ENCODE measurements at regions not wholly inside any gene's neighbourhood (a gene's known extent, or its start where the extent isn't known, plus 50 kb on each side); places are given as distances from the start of the nearest gene placed in this dataset.

DNA sequence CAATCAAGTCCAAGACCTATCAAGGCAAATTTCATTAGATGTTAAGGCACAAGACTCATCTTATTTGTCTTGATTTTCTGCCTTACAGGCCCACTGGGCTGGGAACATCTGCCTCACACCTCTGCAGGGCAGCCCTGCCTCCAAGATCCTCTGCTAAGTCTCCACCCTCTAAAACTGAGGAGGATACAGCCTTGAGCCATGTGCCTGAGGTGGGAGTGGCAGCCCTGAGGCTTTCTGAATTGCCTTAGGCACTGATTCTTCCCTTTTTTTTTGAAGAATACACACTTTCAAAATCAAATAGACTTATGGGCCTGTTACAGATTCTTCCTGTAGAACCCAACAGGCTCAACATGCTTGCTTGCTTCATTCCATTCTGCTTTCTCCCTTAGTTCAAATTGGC is 544.3 kb upstream of the ADAMTS5 start:
- Histone ChIP-seq H3K9me3 (no peaks in the 10 kb centered on the region), H3K27me3 (replicated peaks; ENCODE audit: insufficient read depth) (no peaks in the 10 kb centered on the region), H3K4me1 (ENCODE audit: control insufficient read depth in 1 of 2, low read depth in 2 of 2) (no peaks in the 10 kb centered on the region), H3K36me3 (no peaks in the 10 kb centered on the region), H3K4me3 (no peak overlapping the region), H3K27ac (no peak overlapping the region)
- DNase-seq (ENCODE audit: low spot score), result no peak
- ATAC-seq (ENCODE audit: insufficient number of reproducible peaks, low FRiP score, low read depth), result no peak
- TF ChIP-seq, protein P1, sequence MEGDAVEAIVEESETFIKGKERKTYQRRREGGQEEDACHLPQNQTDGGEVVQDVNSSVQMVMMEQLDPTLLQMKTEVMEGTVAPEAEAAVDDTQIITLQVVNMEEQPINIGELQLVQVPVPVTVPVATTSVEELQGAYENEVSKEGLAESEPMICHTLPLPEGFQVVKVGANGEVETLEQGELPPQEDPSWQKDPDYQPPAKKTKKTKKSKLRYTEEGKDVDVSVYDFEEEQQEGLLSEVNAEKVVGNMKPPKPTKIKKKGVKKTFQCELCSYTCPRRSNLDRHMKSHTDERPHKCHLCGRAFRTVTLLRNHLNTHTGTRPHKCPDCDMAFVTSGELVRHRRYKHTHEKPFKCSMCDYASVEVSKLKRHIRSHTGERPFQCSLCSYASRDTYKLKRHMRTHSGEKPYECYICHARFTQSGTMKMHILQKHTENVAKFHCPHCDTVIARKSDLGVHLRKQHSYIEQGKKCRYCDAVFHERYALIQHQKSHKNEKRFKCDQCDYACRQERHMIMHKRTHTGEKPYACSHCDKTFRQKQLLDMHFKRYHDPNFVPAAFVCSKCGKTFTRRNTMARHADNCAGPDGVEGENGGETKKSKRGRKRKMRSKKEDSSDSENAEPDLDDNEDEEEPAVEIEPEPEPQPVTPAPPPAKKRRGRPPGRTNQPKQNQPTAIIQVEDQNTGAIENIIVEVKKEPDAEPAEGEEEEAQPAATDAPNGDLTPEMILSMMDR (IDR thresholded peaks at IDR 0.05), result no peak

DNA sequence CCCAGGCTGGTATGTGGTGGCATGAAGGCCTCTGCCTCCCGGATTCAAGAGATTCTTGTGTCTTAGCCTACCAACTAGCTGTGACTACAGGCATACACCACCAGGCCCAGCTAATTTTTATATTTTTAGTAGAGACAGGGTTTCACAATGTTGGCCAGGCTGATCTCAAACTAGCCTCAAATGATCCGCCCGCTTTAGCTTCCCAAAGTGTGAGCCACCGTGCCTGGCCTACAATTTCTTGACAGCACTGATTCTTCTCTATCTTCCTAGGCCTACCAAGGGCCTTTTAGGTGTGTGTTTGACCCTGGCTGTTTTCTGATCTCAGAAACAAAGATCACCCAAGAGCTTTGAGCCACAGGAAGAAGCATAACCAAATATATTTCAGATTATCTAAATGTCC is 540.8 kb upstream of the ADAMTS5 start:
- no peak overlapping the region for H3K27ac ChIP-seq
- TF ChIP-seq, protein P1 (IDR thresholded peaks at IDR 0.05), result no peak

DNA sequence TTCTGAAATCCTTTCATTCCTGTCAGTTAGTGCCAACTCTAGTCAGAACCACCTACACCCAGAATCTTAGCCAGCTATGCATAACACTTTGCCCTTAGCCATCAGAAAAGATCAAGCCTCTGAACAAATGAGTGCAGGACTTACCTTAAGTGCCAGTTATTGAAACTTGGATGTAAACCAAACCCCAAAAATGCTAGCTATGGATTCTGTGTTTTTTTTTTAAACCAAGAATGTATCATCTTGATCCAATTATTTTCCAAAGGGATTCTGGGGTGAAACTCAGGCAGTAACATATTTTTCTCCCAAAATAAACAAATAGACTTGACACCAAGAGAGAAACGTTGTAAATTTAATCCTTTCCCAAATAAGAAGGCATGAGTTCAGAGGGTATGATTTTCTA is 538.6 kb upstream of the ADAMTS5 start:
- Histone ChIP-seq H3K4me1 (ENCODE audit: control insufficient read depth in 1 of 2, low read depth in 2 of 2) (peaks cover 3 to 6% of the 10 kb centered on the region in 2 donors), H3K36me3 (no peaks in the 10 kb centered on the region), H3K27ac (no peak overlapping the region), H3K27me3 (replicated peaks; ENCODE audit: insufficient read depth) (no peaks in the 10 kb centered on the region), H3K4me3 (no peak overlapping the region), H3K9me3 (no peaks in the 10 kb centered on the region)
- TF ChIP-seq, protein P1 (IDR thresholded peaks at IDR 0.05), result no peak
- DNase-seq (ENCODE audit: low spot score) (no peak), ATAC-seq (ENCODE audit: insufficient number of reproducible peaks, low FRiP score, low read depth) (no peak)

More for the DNA sequence above, 540.8 kb upstream of the ADAMTS5 start:
- Histone ChIP-seq H3K9me3 (no peaks in the 10 kb centered on the region), H3K27me3 (replicated peaks; ENCODE audit: insufficient read depth) (no peaks in the 10 kb centered on the region), H3K4me3 (no peak overlapping the region), H3K4me1 (ENCODE audit: control insufficient read depth in 1 of 2, low read depth in 2 of 2) (peaks cover 3 to 6% of the 10 kb centered on the region in 2 donors), H3K36me3 (no peaks in the 10 kb centered on the region)
- no peak for DNase-seq (ENCODE audit: low spot score)
- ATAC-seq (ENCODE audit: insufficient number of reproducible peaks, low FRiP score, low read depth), result peak; percentile 9

DNA sequence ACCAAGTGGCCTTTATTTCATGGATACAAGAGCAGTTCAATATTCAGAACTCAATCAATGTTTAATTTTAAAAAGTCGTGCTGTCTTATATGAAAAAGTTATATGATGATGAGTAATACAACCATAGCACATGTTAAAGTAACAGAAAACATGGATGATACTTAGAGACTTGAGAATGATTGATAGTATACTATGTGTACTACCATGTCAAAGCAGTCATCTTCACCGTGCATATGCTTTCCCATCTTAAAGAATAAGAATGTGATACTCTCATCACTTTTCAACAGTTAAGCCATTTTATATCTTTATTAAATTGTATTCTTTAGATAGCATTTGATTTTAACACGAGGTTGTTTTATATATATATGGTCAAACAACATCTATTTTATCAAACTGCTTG is 535.9 kb upstream of the ADAMTS5 start:
- TF ChIP-seq, protein P1 (IDR thresholded peaks at IDR 0.05), result no peak
- Histone ChIP-seq H3K27ac (no peak overlapping the region), H3K4me1 (ENCODE audit: control insufficient read depth in 1 of 2, low read depth in 2 of 2) (peaks cover 3 to 6% of the 10 kb centered on the region in 2 donors), H3K36me3 (no peaks in the 10 kb centered on the region), H3K9me3 (no peaks in the 10 kb centered on the region), H3K27me3 (replicated peaks; ENCODE audit: insufficient read depth) (no peaks in the 10 kb centered on the region), H3K4me3 (no peak overlapping the region)
- DNase-seq (ENCODE audit: low spot score), result no peak
- no peak for ATAC-seq (ENCODE audit: insufficient number of reproducible peaks, low FRiP score, low read depth)

DNA sequence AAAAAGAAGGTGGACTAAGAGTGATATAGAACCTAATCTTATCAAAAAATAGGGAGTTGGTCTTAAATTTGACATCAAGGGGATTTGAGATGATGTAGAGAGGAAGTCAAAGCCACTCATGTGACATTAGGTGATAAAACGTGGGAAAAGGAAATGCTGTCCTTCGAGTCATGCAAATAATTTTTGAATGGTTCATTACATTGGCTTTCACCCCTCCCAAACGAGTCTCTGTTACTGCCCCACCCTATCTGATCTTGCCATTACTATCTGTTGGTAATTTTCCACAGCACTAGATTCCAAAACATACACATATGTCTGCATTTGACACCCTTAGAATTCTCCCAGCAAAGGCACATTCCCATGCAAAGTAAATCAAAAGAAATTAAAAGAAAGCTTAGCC is 531.1 kb upstream of the ADAMTS5 start:
- H3K27ac ChIP-seq, result no peak overlapping the region
- no peak for ATAC-seq (ENCODE audit: insufficient number of reproducible peaks, low FRiP score, low read depth)
- no peaks in the 10 kb centered on the region for H3K27me3 ChIP-seq (replicated peaks; ENCODE audit: insufficient read depth)
- H3K4me3 ChIP-seq, result no peak overlapping the region
- TF ChIP-seq, protein P1 (IDR thresholded peaks at IDR 0.05), result no peak
- H3K4me1 ChIP-seq (ENCODE audit: control insufficient read depth in 1 of 2, low read depth in 2 of 2), result no peaks in the 10 kb centered on the region
- DNase-seq (ENCODE audit: low spot score), result no peak
- no peaks in the 10 kb centered on the region for H3K9me3 ChIP-seq
- no peaks in the 10 kb centered on the region for H3K36me3 ChIP-seq

Measured in thoracic aorta (tissue), 2 donors.